ENCODE measurements at regions not wholly inside any gene's neighbourhood (a gene's known extent, or its start where the extent isn't known, plus 50 kb on each side); places are given as distances from the start of the nearest gene placed in this dataset.

- no peak for DNase-seq (ENCODE audit: extremely low spot score)
- ChIA-PET CTCF (no interaction called here), POLR2A (no interaction called here)
- TF ChIP-seq FOXA1 (IDR thresholded peaks at IDR 0.05) (no peak), FOXK2 (IDR thresholded peaks at IDR 0.05) (no peak), FOXM1 (IDR thresholded peaks at IDR 0.05; ENCODE audit: borderline replicate concordance) (no peak), CTBP1 (IDR thresholded peaks at IDR 0.05; ENCODE audit: borderline replicate concordance) (no peak), SP1 (IDR thresholded peaks at IDR 0.05) (no peak), HDGF (IDR thresholded peaks at IDR 0.05; ENCODE audit: borderline replicate concordance) (no peak), NFRKB (IDR thresholded peaks at IDR 0.05) (no peak), TARDBP (IDR thresholded peaks at IDR 0.05) (no peak), SUZ12 (IDR thresholded peaks at IDR 0.05) (no peak), LEF1 (IDR thresholded peaks at IDR 0.05; ENCODE audit: borderline replicate concordance) (no peak), ARNT (IDR thresholded peaks at IDR 0.05) (no peak)
These were observed 66.1 kb upstream of the EPC2 start for GRCh38 chr2:148578493-148578884.

DNA sequence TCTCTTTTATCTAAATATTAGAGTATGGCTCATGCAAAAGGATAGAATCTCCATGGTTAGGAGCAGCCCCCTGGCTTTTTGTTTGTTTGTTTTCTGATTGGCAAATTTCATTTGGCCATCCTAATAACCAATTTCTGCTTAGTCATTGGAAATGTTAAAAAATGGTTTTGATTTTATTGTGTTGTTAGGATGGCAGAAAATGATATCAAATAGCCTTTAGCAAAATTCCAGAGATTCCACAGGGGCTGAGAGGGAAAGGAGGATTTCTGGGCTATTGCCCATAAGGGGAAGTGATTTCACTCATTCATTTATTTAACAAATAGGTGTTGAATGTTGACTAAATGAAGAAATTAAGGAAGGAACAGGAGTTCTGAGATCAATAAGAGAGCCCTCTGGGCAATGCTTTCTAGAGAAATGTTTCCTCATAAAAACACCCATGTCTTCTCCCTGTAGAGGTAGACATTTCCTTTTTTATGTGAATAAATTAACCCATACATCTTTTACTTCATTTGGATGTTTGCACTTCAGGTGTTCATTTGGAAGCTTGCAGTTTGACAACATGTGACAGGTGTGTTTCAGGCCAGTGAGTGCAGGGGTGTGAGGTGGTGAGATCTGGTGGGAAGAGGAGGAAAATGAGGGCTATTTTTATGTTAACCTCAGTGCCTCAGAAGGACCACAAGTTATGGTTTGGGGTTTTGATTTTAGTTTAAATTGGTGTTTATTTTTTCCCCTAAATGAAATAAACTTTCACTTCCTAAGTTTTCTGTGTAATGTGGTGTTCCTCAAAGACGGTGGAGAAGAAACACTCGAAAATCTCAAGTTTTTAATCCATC lies 61.7 kb upstream of the EPC2 start:
- ChIA-PET CTCF (no interaction called here), POLR2A (no interaction called here)
- TF ChIP-seq NFRKB (IDR thresholded peaks at IDR 0.05) (no peak), BHLHE40 (IDR thresholded peaks at IDR 0.05; ENCODE audit: borderline replicate concordance) (no peak), FOXA1 (IDR thresholded peaks at IDR 0.05) (no peak), ELF4 (IDR thresholded peaks at IDR 0.05) (no peak), FOXK2 (IDR thresholded peaks at IDR 0.05) (no peak), LEF1 (IDR thresholded peaks at IDR 0.05; ENCODE audit: borderline replicate concordance) (no peak), HDGF (IDR thresholded peaks at IDR 0.05; ENCODE audit: borderline replicate concordance) (no peak), CTBP1 (IDR thresholded peaks at IDR 0.05; ENCODE audit: borderline replicate concordance) (no peak), SP1 (IDR thresholded peaks at IDR 0.05) (no peak), FOXM1 (IDR thresholded peaks at IDR 0.05; ENCODE audit: borderline replicate concordance) (no peak), SUZ12 (IDR thresholded peaks at IDR 0.05) (no peak), TARDBP (IDR thresholded peaks at IDR 0.05) (no peak), ZNF384 (IDR thresholded peaks at IDR 0.05) (no peak), L3MBTL2 (conservative IDR thresholded peaks at IDR 0.05) (no peak), ARNT (IDR thresholded peaks at IDR 0.05) (no peak)
- TF ChIP-seq, protein P1, sequence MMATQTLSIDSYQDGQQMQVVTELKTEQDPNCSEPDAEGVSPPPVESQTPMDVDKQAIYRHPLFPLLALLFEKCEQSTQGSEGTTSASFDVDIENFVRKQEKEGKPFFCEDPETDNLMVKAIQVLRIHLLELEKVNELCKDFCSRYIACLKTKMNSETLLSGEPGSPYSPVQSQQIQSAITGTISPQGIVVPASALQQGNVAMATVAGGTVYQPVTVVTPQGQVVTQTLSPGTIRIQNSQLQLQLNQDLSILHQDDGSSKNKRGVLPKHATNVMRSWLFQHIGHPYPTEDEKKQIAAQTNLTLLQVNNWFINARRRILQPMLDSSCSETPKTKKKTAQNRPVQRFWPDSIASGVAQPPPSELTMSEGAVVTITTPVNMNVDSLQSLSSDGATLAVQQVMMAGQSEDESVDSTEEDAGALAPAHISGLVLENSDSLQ (IDR thresholded peaks at IDR 0.05) = no peak
- no peak for DNase-seq (ENCODE audit: extremely low spot score)

DNA sequence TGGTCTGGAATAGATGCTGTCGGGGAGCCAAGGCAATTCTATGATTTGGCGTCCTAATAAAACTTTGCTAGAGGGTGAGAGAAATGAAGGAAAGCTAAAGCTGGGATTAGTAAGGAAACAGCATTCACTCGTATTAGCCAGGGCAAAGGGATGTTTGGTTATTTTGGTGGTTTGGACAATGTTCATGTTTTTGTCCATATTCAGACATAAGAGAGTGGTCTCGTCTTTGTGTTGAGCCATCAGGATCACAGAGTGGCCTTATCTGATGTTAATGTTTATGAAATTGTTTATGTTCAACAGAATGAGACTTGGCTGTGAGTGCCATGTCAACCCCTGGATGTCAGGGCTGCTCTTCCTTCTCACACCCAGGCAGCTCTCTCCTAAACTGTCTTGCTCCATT lies 58.9 kb upstream of the EPC2 start:
- no peak for DNase-seq (ENCODE audit: extremely low spot score)
- POLR2A ChIA-PET = no interaction called here
- CTCF ChIA-PET = no interaction called here
- TF ChIP-seq CTBP1 (IDR thresholded peaks at IDR 0.05; ENCODE audit: borderline replicate concordance) (no peak), BHLHE40 (IDR thresholded peaks at IDR 0.05; ENCODE audit: borderline replicate concordance) (no peak), FOXK2 (IDR thresholded peaks at IDR 0.05) (no peak), FOXA1 (IDR thresholded peaks at IDR 0.05) (no peak), ELF4 (IDR thresholded peaks at IDR 0.05) (no peak), FOXM1 (IDR thresholded peaks at IDR 0.05; ENCODE audit: borderline replicate concordance) (no peak), NFRKB (IDR thresholded peaks at IDR 0.05) (no peak), LEF1 (IDR thresholded peaks at IDR 0.05; ENCODE audit: borderline replicate concordance) (no peak), L3MBTL2 (conservative IDR thresholded peaks at IDR 0.05) (no peak), SUZ12 (IDR thresholded peaks at IDR 0.05) (no peak), HDGF (IDR thresholded peaks at IDR 0.05; ENCODE audit: borderline replicate concordance) (no peak), TARDBP (IDR thresholded peaks at IDR 0.05) (no peak)
- TF ChIP-seq, protein P1 (IDR thresholded peaks at IDR 0.05) = no peak

GRCh38 chr2:148586522-148587128 lies 57.9 kb upstream of the EPC2 start:
- ChIA-PET POLR2A (no interaction called here), CTCF (no interaction called here)
- no peak for TF ChIP-seq CTBP1 (IDR thresholded peaks at IDR 0.05; ENCODE audit: borderline replicate concordance)
- TF ChIP-seq SP1 (IDR thresholded peaks at IDR 0.05) = no peak
- no peak for TF ChIP-seq FOXK2 (IDR thresholded peaks at IDR 0.05)
- no peak for TF ChIP-seq ELF4 (IDR thresholded peaks at IDR 0.05)
- no peak for TF ChIP-seq TARDBP (IDR thresholded peaks at IDR 0.05)
- TF ChIP-seq, protein P1 (IDR thresholded peaks at IDR 0.05) = no peak
- no peak for TF ChIP-seq ARNT (IDR thresholded peaks at IDR 0.05)
- no peak for TF ChIP-seq SUZ12 (IDR thresholded peaks at IDR 0.05)
- no peak for TF ChIP-seq HDGF (IDR thresholded peaks at IDR 0.05; ENCODE audit: borderline replicate concordance)
- TF ChIP-seq LEF1 (IDR thresholded peaks at IDR 0.05; ENCODE audit: borderline replicate concordance) = no peak
- TF ChIP-seq BHLHE40 (IDR thresholded peaks at IDR 0.05; ENCODE audit: borderline replicate concordance) = no peak
- TF ChIP-seq FOXM1 (IDR thresholded peaks at IDR 0.05; ENCODE audit: borderline replicate concordance) = no peak
- TF ChIP-seq ZNF384 (IDR thresholded peaks at IDR 0.05) = no peak
- DNase-seq (ENCODE audit: extremely low spot score) = no peak

DNA sequence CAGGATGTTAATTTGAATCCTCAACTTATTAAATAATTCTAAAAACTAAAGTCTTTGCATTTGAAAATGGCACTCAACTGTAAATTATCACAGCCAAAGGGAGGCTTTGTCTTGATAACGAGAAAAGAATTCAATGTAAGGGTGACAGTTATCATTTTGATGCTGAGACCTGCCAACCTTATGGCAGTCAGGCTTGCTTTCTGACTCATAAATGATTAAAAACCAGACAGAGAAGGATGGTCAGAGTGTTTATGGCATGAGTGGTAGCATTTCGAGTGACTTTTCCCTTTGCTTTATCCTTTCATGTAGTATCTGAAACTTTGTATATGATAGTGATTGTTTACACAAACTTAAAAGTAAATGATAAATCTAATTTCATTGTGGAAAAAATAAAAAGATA lies 53.9 kb upstream of the EPC2 start:
- ChIA-PET CTCF (no interaction called here), POLR2A (no interaction called here)
- DNase-seq (ENCODE audit: extremely low spot score) = no peak
- TF ChIP-seq CTBP1 (IDR thresholded peaks at IDR 0.05; ENCODE audit: borderline replicate concordance) (no peak), ELF4 (IDR thresholded peaks at IDR 0.05) (no peak), BHLHE40 (IDR thresholded peaks at IDR 0.05; ENCODE audit: borderline replicate concordance) (no peak), FOXA1 (IDR thresholded peaks at IDR 0.05) (no peak), SUZ12 (IDR thresholded peaks at IDR 0.05) (no peak), HDGF (IDR thresholded peaks at IDR 0.05; ENCODE audit: borderline replicate concordance) (no peak), LEF1 (IDR thresholded peaks at IDR 0.05; ENCODE audit: borderline replicate concordance) (no peak), FOXK2 (IDR thresholded peaks at IDR 0.05) (no peak), L3MBTL2 (conservative IDR thresholded peaks at IDR 0.05) (no peak), SP1 (IDR thresholded peaks at IDR 0.05) (no peak), TARDBP (IDR thresholded peaks at IDR 0.05) (no peak)
